Sigmoid colon (tissue), 6 donors: ENCODE measurements at regions not wholly inside any gene's neighbourhood (a gene's known extent, or its start where the extent isn't known, plus 50 kb on each side); places are given as distances from the start of the nearest gene placed in this dataset.

Experiments used
- DNase-seq: peaks from one replicate; pipeline ENCODE4 v3.0.0-alpha.2; 2019
- H3K27ac ChIP-seq, 4 donors: fragments of 200-600 bp; sonication (generic); one replicate each; pipeline ENCODE4 v1.5.1; 2016 to 2019; ENCODE audit warnings: mild to moderate bottlenecking in 1 of 4
- H3K27me3 ChIP-seq, 3 donors: fragments of 200-600 bp; sonication (generic); one replicate each; pipeline ENCODE4 v1.5.1; 2019; ENCODE audit warnings: mild to moderate bottlenecking in 1 of 3
- H3K36me3 ChIP-seq, 4 donors: fragments of 200-600 bp; sonication (generic); one replicate each; pipeline ENCODE4 v1.5.1; 2016 to 2019
- H3K4me1 ChIP-seq, 4 donors: fragments of 200-600 bp; sonication (generic); one replicate each; pipeline ENCODE4 v1.5.1; 2017 to 2019
- H3K4me3 ChIP-seq, 4 donors: fragments of 200-600 bp; sonication (generic); one replicate each; pipeline ENCODE4 v1.5.1; 2017 to 2019; ENCODE audit warnings: mild to moderate bottlenecking in 2 of 4, moderate library complexity in 1 of 4
- H3K9me3 ChIP-seq, 4 donors: fragments of 200-600 bp in 3 of 4; sonication (generic) in 3 of 4; one replicate each; pipeline versions ENCODE4 v1.5.1 to v1.6.1; 2013 to 2019
- EP300 ChIP-seq, 4 donors: sonication (generic); formaldehyde crosslinking; IDR thresholded peaks; one replicate each; pipeline ENCODE4 v1.6.1; 2017; ENCODE audit warnings: antibody characterized with exemption in 4 of 4
- POLR2A ChIP-seq, 2 donors: fragments of 450-650 bp; IDR thresholded peaks; one replicate each; pipeline ENCODE4 v1.6.1; 2016; ENCODE audit warnings: antibody characterized with exemption in 2 of 2, mild to moderate bottlenecking in 2 of 2, moderate library complexity in 2 of 2
- POLR2AphosphoS5 ChIP-seq, 4 donors: sonication (generic); formaldehyde crosslinking; IDR thresholded peaks; one replicate each; pipeline ENCODE4 v1.6.1; 2017; ENCODE audit warnings: antibody characterized with exemption in 4 of 4
- WGBS, 2 donors: extraction: QIAGEN DNeasy Blood & Tissue Kit; methylation state at CpG; one replicate each; pipeline ENCODE4 v1.1.7; 2013; 5-methylcytosine and 5-hydroxymethylcytosine counted together
- intact Hi-C: fragments of 100-400 bp; cut with DNase I; formaldehyde crosslinking; loops from one replicate; pipeline ENCODE4 v1.15.1; 2023
- TF ChIP-seq, protein P1 (sequence below), 4 experiments: fragments of 450-650 bp in 3 of 4; fragments of 200-600 bp in 1 of 4; IDR thresholded peaks; one replicate each; pipeline ENCODE4 v1.5.1; 2016 to 2019; ENCODE audit warnings: antibody characterized with exemption in 4 of 4, mild to moderate bottlenecking in 3 of 4, moderate library complexity in 2 of 4
- donor health status: healthy with polysubstance abuse.
- donor health status: healthy.

DNA sequence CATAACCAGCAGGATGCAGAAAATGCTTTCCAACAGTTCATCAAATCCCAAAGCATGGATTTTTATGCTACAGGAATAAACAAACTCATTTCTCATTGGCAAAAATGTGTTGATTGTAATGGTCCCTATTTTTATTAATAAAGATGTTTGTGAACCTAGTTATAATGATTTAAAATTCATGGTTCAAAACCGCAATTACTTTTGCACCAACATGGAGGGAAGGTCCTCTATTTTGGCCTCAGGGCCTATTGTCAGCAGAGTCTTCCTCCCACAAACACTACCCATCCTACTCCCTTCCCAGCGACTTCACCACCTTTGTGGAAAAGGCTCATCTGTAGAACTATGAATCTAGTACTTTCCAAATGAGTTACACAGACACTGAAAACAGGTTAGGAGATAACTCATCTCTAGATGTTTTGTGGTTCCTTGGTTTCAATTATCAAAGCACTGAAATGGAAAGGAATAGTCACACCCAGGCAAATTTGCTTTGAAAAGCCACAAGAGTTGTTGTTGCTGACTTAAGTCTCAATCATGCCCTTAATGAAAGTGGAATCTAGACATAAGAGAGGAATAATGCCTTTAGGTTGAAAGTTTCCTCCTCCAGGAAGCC, 59.4 kb upstream of the FRMD4A start:
- Histone ChIP-seq H3K4me3 (no peak overlapping the region), H3K36me3 (no peaks in the 10 kb centered on the region), H3K4me1 (peaks cover 0 to 8% (median 0%) of the 10 kb centered on the region in 4 donors), H3K27me3 (no peaks in the 10 kb centered on the region), H3K9me3 (no peaks in the 10 kb centered on the region), H3K27ac (no peak overlapping the region)
- intact Hi-C loops: no loop called here
- no peak for DNase-seq
- 81 to 90% methylated on average over 2 of the region's 2 CpGs for WGBS, 2 donors
- TF ChIP-seq POLR2AphosphoS5 (IDR thresholded peaks at IDR 0.05): no peak
- TF ChIP-seq POLR2A (IDR thresholded peaks at IDR 0.05): no peak
- TF ChIP-seq EP300 (IDR thresholded peaks at IDR 0.05): no peak
- TF ChIP-seq, protein P1, sequence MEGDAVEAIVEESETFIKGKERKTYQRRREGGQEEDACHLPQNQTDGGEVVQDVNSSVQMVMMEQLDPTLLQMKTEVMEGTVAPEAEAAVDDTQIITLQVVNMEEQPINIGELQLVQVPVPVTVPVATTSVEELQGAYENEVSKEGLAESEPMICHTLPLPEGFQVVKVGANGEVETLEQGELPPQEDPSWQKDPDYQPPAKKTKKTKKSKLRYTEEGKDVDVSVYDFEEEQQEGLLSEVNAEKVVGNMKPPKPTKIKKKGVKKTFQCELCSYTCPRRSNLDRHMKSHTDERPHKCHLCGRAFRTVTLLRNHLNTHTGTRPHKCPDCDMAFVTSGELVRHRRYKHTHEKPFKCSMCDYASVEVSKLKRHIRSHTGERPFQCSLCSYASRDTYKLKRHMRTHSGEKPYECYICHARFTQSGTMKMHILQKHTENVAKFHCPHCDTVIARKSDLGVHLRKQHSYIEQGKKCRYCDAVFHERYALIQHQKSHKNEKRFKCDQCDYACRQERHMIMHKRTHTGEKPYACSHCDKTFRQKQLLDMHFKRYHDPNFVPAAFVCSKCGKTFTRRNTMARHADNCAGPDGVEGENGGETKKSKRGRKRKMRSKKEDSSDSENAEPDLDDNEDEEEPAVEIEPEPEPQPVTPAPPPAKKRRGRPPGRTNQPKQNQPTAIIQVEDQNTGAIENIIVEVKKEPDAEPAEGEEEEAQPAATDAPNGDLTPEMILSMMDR (IDR thresholded peaks at IDR 0.05): no peak

DNA sequence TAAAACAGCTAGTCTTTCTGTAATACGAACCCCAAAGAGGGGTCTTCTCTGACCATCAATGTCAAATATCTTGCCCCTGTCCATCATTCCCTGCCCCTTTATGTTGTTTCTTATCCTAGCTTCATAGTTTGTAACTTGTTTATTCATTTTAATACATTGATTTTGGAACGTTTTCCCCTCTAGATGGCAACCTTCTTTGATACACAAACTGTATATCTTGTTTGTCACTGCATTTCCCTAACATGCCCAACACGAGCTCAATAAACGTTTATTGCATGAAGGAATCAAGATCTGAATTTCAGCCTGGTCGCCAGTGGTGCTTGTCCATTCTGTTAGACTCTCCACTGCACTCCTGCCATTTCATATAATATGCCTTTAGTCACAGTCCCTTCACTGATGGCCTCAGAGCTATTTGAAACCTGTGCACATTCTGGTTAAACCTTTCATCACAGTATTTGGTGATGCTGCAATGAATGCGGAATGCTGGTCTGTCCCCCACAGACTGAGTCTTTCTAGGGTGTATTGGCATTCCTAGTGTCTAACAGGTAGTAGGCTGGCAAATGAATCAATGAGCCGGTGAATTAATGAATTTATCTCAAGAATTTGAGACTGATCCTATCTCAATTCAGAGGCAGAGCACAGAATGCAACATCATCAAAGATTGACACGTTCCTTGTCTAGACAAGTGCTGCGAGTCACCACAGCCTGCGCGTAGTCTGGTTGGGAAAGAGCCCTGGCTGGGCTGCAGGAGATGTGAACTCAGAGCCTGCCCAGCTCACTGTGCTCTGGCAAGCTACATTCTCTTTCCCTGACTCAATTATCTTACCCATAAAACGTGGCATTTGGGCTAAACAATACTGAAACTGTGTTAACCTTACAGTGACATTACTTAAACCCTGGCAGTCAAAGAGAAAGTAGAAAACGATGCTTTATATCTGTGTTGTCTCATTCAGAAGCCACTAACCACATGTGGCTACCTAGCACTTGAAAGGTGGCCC, 55.2 kb upstream of the FRMD4A start:
- no peaks in the 10 kb centered on the region for H3K36me3 ChIP-seq
- no peak overlapping the region for H3K27ac ChIP-seq
- no peaks in the 10 kb centered on the region for H3K9me3 ChIP-seq
- no peak for DNase-seq
- H3K4me3 ChIP-seq: no peak overlapping the region
- H3K4me1 ChIP-seq: peaks cover 0 to 8% (median 0%) of the 10 kb centered on the region in 4 donors
- intact Hi-C loops: no loop called here
- TF ChIP-seq POLR2AphosphoS5 (IDR thresholded peaks at IDR 0.05) (no peak), POLR2A (IDR thresholded peaks at IDR 0.05) (no peak), EP300 (IDR thresholded peaks at IDR 0.05) (no peak)
- TF ChIP-seq, protein P1 (IDR thresholded peaks at IDR 0.05): no peak
- WGBS, 2 donors: 51 to 66% methylated on average over 13 of the region's 13 CpGs
- no peaks in the 10 kb centered on the region for H3K27me3 ChIP-seq

DNA sequence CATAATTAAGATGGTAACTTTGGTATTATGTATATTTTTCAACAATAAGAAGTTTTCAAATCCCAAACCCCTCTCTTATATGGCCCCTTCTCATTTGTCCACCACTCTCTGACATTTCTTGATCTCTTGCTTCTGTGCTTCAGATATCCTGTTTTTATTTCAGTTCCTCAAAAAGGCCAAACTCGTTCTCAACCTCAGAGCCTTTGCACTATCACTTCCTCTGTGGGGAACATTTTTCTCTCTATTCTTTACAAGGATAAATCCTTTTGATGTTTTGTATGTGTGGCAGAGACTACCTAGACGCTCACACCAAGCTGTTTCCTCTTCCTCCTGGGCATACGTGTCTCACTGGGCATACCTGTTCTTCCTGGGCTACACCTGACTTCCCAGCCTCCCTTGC, 54.2 kb upstream of the FRMD4A start:
- no peak overlapping the region for H3K27ac ChIP-seq
- DNase-seq: no peak
- no peaks in the 10 kb centered on the region for H3K9me3 ChIP-seq
- no peak overlapping the region for H3K4me3 ChIP-seq
- intact Hi-C loops: no loop called here
- 34 to 52% methylated on average over 3 of the region's 3 CpGs for WGBS, 2 donors
- H3K27me3 ChIP-seq: no peaks in the 10 kb centered on the region
- H3K4me1 ChIP-seq: peaks cover 0 to 8% (median 0%) of the 10 kb centered on the region in 4 donors
- TF ChIP-seq EP300 (IDR thresholded peaks at IDR 0.05): no peak
- no peak for TF ChIP-seq POLR2AphosphoS5 (IDR thresholded peaks at IDR 0.05)
- TF ChIP-seq POLR2A (IDR thresholded peaks at IDR 0.05): no peak
- TF ChIP-seq, protein P1 (IDR thresholded peaks at IDR 0.05): no peak
- H3K36me3 ChIP-seq: no peaks in the 10 kb centered on the region

DNA sequence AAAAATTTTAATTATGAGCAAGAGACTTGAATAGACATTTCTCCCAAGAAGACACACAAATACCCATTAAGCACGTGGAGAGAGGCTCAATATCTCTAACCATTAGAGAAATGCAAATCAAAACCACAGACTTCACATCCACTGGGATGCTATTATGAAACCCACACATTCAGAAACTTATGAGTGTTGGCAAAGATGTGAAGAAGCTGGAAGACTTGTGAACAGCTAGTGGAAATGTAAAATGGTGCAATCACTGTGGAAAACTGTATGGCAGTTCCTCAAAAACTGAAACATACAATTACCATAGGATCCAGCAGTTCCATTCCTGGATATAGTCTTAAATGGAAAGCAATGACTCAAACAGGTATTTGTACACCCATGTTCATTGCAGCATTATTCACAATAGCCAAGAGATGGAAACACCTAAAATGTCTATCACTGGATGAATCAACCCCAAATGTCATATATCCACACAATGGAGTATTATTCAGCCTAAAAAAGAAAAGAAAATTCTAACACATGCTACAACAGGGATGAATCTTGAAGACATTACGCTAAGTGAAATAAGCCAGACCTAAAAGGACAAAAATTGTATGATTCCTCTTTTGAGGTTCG, 53.5 kb upstream of the FRMD4A start:
- Histone ChIP-seq H3K27me3 (no peaks in the 10 kb centered on the region), H3K9me3 (no peaks in the 10 kb centered on the region), H3K36me3 (no peaks in the 10 kb centered on the region), H3K4me3 (no peak overlapping the region), H3K27ac (no peak overlapping the region), H3K4me1 (peaks cover 0 to 8% (median 0%) of the 10 kb centered on the region in 4 donors)
- WGBS, 2 donors: 85 to 88% methylated on average over 3 of the region's 3 CpGs
- TF ChIP-seq POLR2A (IDR thresholded peaks at IDR 0.05) (no peak), EP300 (IDR thresholded peaks at IDR 0.05) (no peak), POLR2AphosphoS5 (IDR thresholded peaks at IDR 0.05) (no peak)
- TF ChIP-seq, protein P1 (IDR thresholded peaks at IDR 0.05): no peak
- no peak for DNase-seq
- intact Hi-C loops: no loop called here
